ENCODE measurements at regions not wholly inside any gene's neighbourhood (a gene's known extent, or its start where the extent isn't known, plus 50 kb on each side); places are given as distances from the start of the nearest gene placed in this dataset.

GRCh38 chr2:12617366-12617765 lies 99.4 kb upstream of the TRIB2 start:
- DNase-seq (ENCODE audit: low spot score, unreplicated experiment), result no peak
- H3K27ac Mint-ChIP-seq, result no peak overlapping the region
- no peaks in the 10 kb centered on the region for H3K36me3 Mint-ChIP-seq (ENCODE audit: insufficient read depth)
- TF ChIP-seq, protein P1, sequence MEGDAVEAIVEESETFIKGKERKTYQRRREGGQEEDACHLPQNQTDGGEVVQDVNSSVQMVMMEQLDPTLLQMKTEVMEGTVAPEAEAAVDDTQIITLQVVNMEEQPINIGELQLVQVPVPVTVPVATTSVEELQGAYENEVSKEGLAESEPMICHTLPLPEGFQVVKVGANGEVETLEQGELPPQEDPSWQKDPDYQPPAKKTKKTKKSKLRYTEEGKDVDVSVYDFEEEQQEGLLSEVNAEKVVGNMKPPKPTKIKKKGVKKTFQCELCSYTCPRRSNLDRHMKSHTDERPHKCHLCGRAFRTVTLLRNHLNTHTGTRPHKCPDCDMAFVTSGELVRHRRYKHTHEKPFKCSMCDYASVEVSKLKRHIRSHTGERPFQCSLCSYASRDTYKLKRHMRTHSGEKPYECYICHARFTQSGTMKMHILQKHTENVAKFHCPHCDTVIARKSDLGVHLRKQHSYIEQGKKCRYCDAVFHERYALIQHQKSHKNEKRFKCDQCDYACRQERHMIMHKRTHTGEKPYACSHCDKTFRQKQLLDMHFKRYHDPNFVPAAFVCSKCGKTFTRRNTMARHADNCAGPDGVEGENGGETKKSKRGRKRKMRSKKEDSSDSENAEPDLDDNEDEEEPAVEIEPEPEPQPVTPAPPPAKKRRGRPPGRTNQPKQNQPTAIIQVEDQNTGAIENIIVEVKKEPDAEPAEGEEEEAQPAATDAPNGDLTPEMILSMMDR (IDR thresholded peaks at IDR 0.05; ENCODE audit: unreplicated experiment), result no peak
- peaks cover 6% of the 10 kb centered on the region for H3K27me3 Mint-ChIP-seq
- H3K9me3 Mint-ChIP-seq (ENCODE audit: low read depth), result no peaks in the 10 kb centered on the region
- H3K4me3 Mint-ChIP-seq (ENCODE audit: low read depth), result no peak overlapping the region
- H3K4me1 Mint-ChIP-seq (ENCODE audit: low read depth), result no peaks in the 10 kb centered on the region

DNA sequence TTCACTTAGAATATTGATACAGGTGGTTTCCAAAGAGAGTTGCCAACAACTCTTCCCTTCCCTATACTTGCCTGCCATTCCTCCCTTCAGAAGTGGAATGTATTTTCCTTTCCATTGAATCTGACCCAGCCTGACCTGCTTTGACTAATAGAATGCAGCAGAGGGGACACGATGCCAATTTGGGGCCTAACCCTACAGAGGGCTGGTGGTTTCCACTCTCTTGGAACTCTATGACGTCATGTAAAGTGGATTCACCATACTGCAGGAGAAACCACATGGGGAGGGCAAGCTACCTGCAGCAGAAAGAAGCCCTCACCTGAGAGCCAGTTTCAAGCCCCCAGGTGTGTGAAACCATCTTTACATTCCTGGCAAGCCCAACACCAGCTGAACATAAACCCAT lies 98.9 kb upstream of the TRIB2 start:
- no peak overlapping the region for H3K4me3 Mint-ChIP-seq (ENCODE audit: low read depth)
- TF ChIP-seq, protein P1 (IDR thresholded peaks at IDR 0.05; ENCODE audit: unreplicated experiment), result no peak
- no peak for DNase-seq (ENCODE audit: low spot score, unreplicated experiment)
- H3K9me3 Mint-ChIP-seq (ENCODE audit: low read depth), result no peaks in the 10 kb centered on the region
- no peaks in the 10 kb centered on the region for H3K36me3 Mint-ChIP-seq (ENCODE audit: insufficient read depth)
- no peak overlapping the region for H3K27ac Mint-ChIP-seq
- no peaks in the 10 kb centered on the region for H3K4me1 Mint-ChIP-seq (ENCODE audit: low read depth)
- peaks cover 6% of the 10 kb centered on the region for H3K27me3 Mint-ChIP-seq

DNA sequence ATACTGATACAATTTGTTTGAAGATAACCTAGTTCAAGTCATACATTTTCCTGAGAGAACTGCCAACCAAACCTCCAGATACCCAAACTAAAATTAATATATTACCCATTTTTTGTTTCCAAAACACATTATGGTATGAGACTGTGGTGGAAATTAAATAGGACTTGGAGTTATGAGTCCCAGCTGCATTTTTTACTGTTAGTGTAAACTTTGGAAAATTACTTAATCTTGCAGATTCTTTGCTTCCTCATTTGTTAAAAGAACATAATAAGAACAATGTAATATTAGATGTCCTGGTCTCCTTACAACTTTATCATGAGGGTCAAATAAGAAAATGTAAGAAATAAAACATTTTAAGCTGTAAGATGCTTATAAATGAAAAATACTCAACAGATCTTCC lies 98.2 kb upstream of the TRIB2 start:
- Mint-ChIP-seq H3K27me3 (peaks cover 6% of the 10 kb centered on the region), H3K4me3 (ENCODE audit: low read depth) (no peak overlapping the region), H3K4me1 (ENCODE audit: low read depth) (no peaks in the 10 kb centered on the region), H3K27ac (no peak overlapping the region), H3K36me3 (ENCODE audit: insufficient read depth) (no peaks in the 10 kb centered on the region), H3K9me3 (ENCODE audit: low read depth) (no peaks in the 10 kb centered on the region)
- TF ChIP-seq, protein P1 (IDR thresholded peaks at IDR 0.05; ENCODE audit: unreplicated experiment), result no peak
- no peak for DNase-seq (ENCODE audit: low spot score, unreplicated experiment)

- Mint-ChIP-seq H3K9me3 (ENCODE audit: low read depth) (no peaks in the 10 kb centered on the region), H3K4me1 (ENCODE audit: low read depth) (no peaks in the 10 kb centered on the region), H3K27me3 (peaks cover 7% of the 10 kb centered on the region), H3K4me3 (ENCODE audit: low read depth) (no peak overlapping the region), H3K36me3 (ENCODE audit: insufficient read depth) (no peaks in the 10 kb centered on the region), H3K27ac (no peak overlapping the region)
- TF ChIP-seq, protein P1 (IDR thresholded peaks at IDR 0.05; ENCODE audit: unreplicated experiment), result no peak
- no peak for DNase-seq (ENCODE audit: low spot score, unreplicated experiment)
Observed at GRCh38 chr2:12619975-12620374, 96.8 kb upstream of the TRIB2 start.

DNA sequence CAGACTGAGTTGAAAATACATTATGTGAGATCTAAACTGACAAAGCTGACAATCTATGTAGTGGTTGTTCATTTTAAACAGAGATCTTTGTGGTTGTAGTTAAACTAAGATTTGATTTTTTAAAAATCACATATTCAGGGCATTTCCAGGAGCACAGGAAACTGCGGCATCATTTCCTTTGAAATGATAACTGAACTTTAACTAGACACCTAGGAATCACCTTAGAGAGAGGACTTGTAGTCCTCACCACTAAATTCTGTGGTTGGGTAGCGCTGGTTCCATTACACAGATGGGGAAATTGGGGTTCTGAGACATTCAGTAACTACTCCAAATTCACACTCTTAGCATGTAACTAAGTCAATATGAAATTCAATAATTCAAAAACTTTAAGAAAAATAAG lies 96.0 kb upstream of the TRIB2 start:
- no peak overlapping the region for H3K4me3 Mint-ChIP-seq (ENCODE audit: low read depth)
- no peak overlapping the region for H3K27ac Mint-ChIP-seq
- TF ChIP-seq, protein P1 (IDR thresholded peaks at IDR 0.05; ENCODE audit: unreplicated experiment), result no peak
- DNase-seq (ENCODE audit: low spot score, unreplicated experiment), result no peak
- H3K27me3 Mint-ChIP-seq, result peaks cover 8% of the 10 kb centered on the region
- H3K4me1 Mint-ChIP-seq (ENCODE audit: low read depth), result no peaks in the 10 kb centered on the region
- H3K9me3 Mint-ChIP-seq (ENCODE audit: low read depth), result no peaks in the 10 kb centered on the region
- H3K36me3 Mint-ChIP-seq (ENCODE audit: insufficient read depth), result no peaks in the 10 kb centered on the region

Measured in progenitor cell of endocrine pancreas (in vitro differentiated cells).